ENCODE measurements at regions not wholly inside any gene's neighbourhood (a gene's known extent, or its start where the extent isn't known, plus 50 kb on each side); places are given as distances from the start of the nearest gene placed in this dataset.

GRCh38 chr10:113412161-113412560 lies 140.7 kb upstream of the HABP2 start:
- Mint-ChIP-seq H3K27ac (no peak overlapping the region), H3K27me3 (ENCODE audit: low read depth in 3 of 3) (peaks cover 3 to 13% (median 7%) of the 10 kb centered on the region in 3 donors), H3K36me3 (no peaks in the 10 kb centered on the region), H3K4me1 (no peaks in the 10 kb centered on the region), H3K9me3 (peaks cover 0 to 6% (median 0%) of the 10 kb centered on the region in 6 donors), H3K4me3 (no peak overlapping the region)
- DNase-seq = no peak

DNA sequence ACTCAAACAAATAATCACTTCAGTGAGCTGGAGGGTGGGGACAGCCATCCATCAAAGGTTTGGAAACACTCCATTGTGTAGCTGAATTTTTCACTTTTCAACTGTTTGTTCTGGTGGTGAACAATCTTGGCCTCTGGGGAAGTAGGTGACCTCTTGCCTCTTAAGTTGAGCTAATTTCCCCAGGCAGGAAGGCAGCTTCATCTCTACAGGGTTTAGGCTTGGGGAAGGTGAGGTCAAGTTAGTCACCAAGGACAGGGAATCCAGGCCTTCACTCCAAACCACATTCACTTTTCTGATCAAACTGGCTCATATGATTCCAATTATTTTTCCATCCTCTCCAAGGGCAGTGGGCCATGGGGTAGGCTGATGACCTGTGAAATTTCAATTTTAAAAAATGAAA lies 138.3 kb upstream of the HABP2 start:
- H3K4me1 Mint-ChIP-seq = no peaks in the 10 kb centered on the region

GRCh38 chr10:113415246-113415645 lies 137.6 kb upstream of the HABP2 start:
- Mint-ChIP-seq H3K4me1 (no peaks in the 10 kb centered on the region), H3K4me3 (no peak overlapping the region), H3K27me3 (ENCODE audit: low read depth in 3 of 3) (peaks cover 2 to 11% (median 5%) of the 10 kb centered on the region in 3 donors), H3K27ac (no peak overlapping the region), H3K9me3 (peaks cover 0 to 13% (median 7%) of the 10 kb centered on the region in 6 donors), H3K36me3 (no peaks in the 10 kb centered on the region)
- DNase-seq = no peak

More for the DNA sequence above, 138.3 kb upstream of the HABP2 start:
- DNase-seq = no peak
- H3K36me3 Mint-ChIP-seq = no peaks in the 10 kb centered on the region
- H3K27me3 Mint-ChIP-seq (ENCODE audit: low read depth in 3 of 3) = peaks cover 0 to 11% (median 5%) of the 10 kb centered on the region in 3 donors
- no peak overlapping the region for H3K27ac Mint-ChIP-seq
- peaks cover 0 to 10% (median 2%) of the 10 kb centered on the region in 6 donors for H3K9me3 Mint-ChIP-seq
- no peak overlapping the region for H3K4me3 Mint-ChIP-seq

DNA sequence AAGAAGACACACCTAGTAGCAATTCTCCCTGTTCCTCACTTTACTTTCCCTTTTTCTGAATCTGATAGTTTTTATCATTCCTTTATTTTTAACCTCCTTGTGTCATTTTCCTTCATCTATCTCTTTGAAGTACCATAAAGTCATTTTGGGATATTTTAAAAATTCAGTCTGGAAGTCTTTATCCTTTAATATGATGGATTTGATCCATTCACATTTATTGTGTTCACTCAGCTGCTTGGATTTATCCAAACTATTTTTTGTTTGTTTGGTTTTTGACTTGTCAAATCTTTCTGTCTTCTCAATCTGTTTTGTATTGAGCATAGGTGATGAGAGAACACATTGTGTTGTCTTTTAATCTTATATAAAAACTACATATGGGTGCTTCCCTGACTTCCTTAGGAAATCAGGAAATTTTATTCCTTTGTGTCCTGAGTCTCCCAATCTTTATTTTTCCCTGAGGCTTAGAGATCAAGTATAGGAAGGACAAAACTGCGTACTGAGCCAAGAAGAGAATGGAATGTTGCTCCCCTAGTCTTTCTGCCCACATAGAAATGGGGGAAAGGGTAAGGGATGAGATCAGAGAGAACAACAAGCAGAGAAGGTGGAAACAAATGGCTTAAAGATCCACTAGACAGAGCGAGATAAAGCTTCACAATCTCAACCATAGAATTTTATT lies 132.7 kb upstream of the HABP2 start:
- Mint-ChIP-seq H3K4me3 (no peak overlapping the region), H3K27ac (no peak overlapping the region), H3K36me3 (no peaks in the 10 kb centered on the region), H3K4me1 (no peaks in the 10 kb centered on the region), H3K9me3 (peaks cover 0 to 16% (median 6%) of the 10 kb centered on the region in 6 donors), H3K27me3 (ENCODE audit: low read depth in 3 of 3) (peaks cover 2 to 9% (median 4%) of the 10 kb centered on the region in 3 donors)
- DNase-seq = no peak

- Mint-ChIP-seq H3K36me3 (no peaks in the 10 kb centered on the region), H3K27me3 (ENCODE audit: low read depth in 3 of 3) (peaks cover 0 to 5% (median 5%) of the 10 kb centered on the region in 3 donors), H3K27ac (no peak overlapping the region), H3K9me3 (peaks cover 0 to 16% (median 5%) of the 10 kb centered on the region in 6 donors), H3K4me1 (no peaks in the 10 kb centered on the region), H3K4me3 (no peak overlapping the region)
- DNase-seq = no peak
These were observed 131.8 kb upstream of the HABP2 start for GRCh38 chr10:113420733-113421675.

DNA sequence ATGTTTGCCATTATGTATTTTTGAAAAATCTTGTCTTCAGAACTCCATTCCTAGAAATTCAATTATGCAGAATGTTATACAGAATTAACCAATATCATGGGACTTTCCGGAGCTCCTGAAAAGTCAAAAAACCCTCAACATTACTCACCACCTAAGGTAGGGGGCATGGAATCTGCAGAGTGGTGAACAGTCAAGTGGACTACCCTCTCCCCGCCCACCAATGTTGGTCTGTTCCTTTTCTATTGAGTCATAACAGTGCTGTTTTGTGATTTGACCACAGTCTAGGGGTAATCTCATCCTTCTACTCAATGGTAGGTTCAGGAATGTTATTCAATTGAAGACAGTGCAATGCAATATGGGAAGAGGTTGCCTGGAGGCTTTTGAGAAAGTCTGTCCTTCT lies 130.5 kb upstream of the HABP2 start:
- H3K27ac Mint-ChIP-seq = no peak overlapping the region
- no peak for DNase-seq
- H3K4me3 Mint-ChIP-seq = no peak overlapping the region
- H3K36me3 Mint-ChIP-seq = no peaks in the 10 kb centered on the region
- H3K27me3 Mint-ChIP-seq (ENCODE audit: low read depth in 3 of 3) = peaks cover 0 to 5% (median 3%) of the 10 kb centered on the region in 3 donors
- H3K9me3 Mint-ChIP-seq = peaks cover 0 to 16% (median 5%) of the 10 kb centered on the region in 6 donors
- H3K4me1 Mint-ChIP-seq = no peaks in the 10 kb centered on the region

- Mint-ChIP-seq H3K27ac (no peak overlapping the region), H3K36me3 (no peaks in the 10 kb centered on the region), H3K9me3 (peaks cover 0 to 15% (median 4%) of the 10 kb centered on the region in 6 donors), H3K4me1 (no peaks in the 10 kb centered on the region), H3K27me3 (ENCODE audit: low read depth in 3 of 3) (peaks cover 0 to 5% (median 3%) of the 10 kb centered on the region in 3 donors), H3K4me3 (no peak overlapping the region)
- no peak for DNase-seq
These were observed 128.7 kb upstream of the HABP2 start for GRCh38 chr10:113423981-113424721.

DNA sequence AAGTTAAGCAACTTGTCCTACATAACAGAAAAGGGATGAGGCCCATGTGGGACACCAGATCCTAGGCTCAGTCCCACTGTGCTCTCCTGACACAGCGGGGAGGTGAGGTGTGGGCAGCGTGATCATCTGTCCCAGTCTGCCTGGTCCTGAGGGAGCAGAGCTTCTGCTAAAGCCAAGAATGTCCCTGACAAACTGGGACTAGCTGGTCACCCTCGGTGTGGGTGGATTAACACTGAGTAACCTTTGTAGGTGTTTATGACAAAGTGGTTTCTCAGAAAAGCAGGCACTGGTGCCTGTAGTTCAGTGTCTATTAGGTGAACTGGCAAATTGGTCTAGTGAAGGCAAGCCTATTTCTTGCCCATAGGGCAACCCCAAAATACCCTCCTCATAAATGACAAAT lies 127.8 kb upstream of the HABP2 start:
- Mint-ChIP-seq H3K9me3 (peaks cover 0 to 9% (median 1%) of the 10 kb centered on the region in 6 donors), H3K36me3 (no peaks in the 10 kb centered on the region), H3K27ac (no peak overlapping the region), H3K4me1 (no peaks in the 10 kb centered on the region), H3K27me3 (ENCODE audit: low read depth in 3 of 3) (peaks cover 0 to 4% (median 3%) of the 10 kb centered on the region in 3 donors), H3K4me3 (no peak overlapping the region)
- DNase-seq = no peak

DNA sequence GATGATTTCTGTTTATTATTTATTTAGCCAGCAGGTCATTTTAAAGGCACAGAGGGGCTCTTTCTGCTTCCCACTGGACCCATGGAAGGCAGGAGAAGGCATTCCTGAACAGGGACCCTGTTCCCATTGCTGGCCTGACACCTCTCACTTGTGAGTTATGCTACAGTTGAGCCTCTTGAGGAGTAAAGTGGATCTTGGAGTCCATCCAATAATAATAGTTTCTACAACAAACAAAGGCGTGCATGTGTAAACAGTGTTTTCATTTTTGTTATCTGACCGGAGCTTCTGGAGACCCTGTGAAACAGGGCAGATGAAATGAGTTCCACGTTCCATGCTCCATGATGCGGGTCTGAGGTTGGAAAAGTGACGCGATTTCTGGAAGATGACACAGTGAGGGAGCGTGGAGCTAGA lies 127.3 kb upstream of the HABP2 start:
- Mint-ChIP-seq H3K4me1 (no peaks in the 10 kb centered on the region), H3K36me3 (no peaks in the 10 kb centered on the region), H3K9me3 (peaks cover 0 to 4% (median 0%) of the 10 kb centered on the region in 6 donors), H3K27me3 (ENCODE audit: low read depth in 3 of 3) (peaks cover 0 to 3% (median 3%) of the 10 kb centered on the region in 3 donors), H3K4me3 (no peak overlapping the region), H3K27ac (no peak overlapping the region)
- DNase-seq = no peak

- Mint-ChIP-seq H3K9me3 (no peaks in the 10 kb centered on the region), H3K4me3 (no peak overlapping the region)
These were observed 126.5 kb upstream of the HABP2 start for GRCh38 chr10:113426181-113426877.

GRCh38 chr10:113427236-113427735 lies 125.6 kb upstream of the HABP2 start:
- Mint-ChIP-seq H3K9me3 (no peaks in the 10 kb centered on the region), H3K27me3 (ENCODE audit: low read depth in 3 of 3) (peaks cover 0 to 3% (median 3%) of the 10 kb centered on the region in 3 donors), H3K4me3 (no peak overlapping the region), H3K36me3 (no peaks in the 10 kb centered on the region), H3K27ac (no peak overlapping the region), H3K4me1 (no peaks in the 10 kb centered on the region)
- no peak for DNase-seq

More at GRCh38 chr10:113426181-113426877, 126.5 kb upstream of the HABP2 start:
- no peak overlapping the region for H3K27ac Mint-ChIP-seq
- H3K4me1 Mint-ChIP-seq = no peaks in the 10 kb centered on the region
- DNase-seq = no peak
- no peaks in the 10 kb centered on the region for H3K36me3 Mint-ChIP-seq
- peaks cover 0 to 3% (median 3%) of the 10 kb centered on the region in 3 donors for H3K27me3 Mint-ChIP-seq (ENCODE audit: low read depth in 3 of 3)

GRCh38 chr10:113427811-113428558 lies 124.9 kb upstream of the HABP2 start:
- Mint-ChIP-seq H3K4me1 (no peaks in the 10 kb centered on the region), H3K4me3 (no peak overlapping the region), H3K9me3 (no peaks in the 10 kb centered on the region), H3K27ac (no peak overlapping the region), H3K36me3 (no peaks in the 10 kb centered on the region), H3K27me3 (ENCODE audit: low read depth in 3 of 3) (peaks cover 0 to 3% (median 3%) of the 10 kb centered on the region in 3 donors)
- no peak for DNase-seq

Measured in immature natural killer cell (primary cell).